Omental fat pad (tissue), 3 donors: ENCODE measurements at regions not wholly inside any gene's neighbourhood (a gene's known extent, or its start where the extent isn't known, plus 50 kb on each side); places are given as distances from the start of the nearest gene placed in this dataset.

Experiments used
- ATAC-seq: fragments of 150-250 bp; one replicate; pipeline ENCODE4 v1.9.1; 2016; ENCODE audit warnings: mild to moderate bottlenecking, moderate library complexity; ENCODE audit not compliant: low FRiP score
- DNase-seq: peaks from one replicate; pipeline ENCODE4 v3.0.0-alpha.2; 2019; ENCODE audit warnings: low spot score
- TF ChIP-seq, protein P1 (sequence below), 3 donors: fragments of 450-650 bp; IDR thresholded peaks; one replicate each; pipeline ENCODE4 v1.5.1; 2016 to 2017; ENCODE audit warnings: antibody characterized with exemption in 3 of 3, mild to moderate bottlenecking in 3 of 3, moderate library complexity in 2 of 3

DNA sequence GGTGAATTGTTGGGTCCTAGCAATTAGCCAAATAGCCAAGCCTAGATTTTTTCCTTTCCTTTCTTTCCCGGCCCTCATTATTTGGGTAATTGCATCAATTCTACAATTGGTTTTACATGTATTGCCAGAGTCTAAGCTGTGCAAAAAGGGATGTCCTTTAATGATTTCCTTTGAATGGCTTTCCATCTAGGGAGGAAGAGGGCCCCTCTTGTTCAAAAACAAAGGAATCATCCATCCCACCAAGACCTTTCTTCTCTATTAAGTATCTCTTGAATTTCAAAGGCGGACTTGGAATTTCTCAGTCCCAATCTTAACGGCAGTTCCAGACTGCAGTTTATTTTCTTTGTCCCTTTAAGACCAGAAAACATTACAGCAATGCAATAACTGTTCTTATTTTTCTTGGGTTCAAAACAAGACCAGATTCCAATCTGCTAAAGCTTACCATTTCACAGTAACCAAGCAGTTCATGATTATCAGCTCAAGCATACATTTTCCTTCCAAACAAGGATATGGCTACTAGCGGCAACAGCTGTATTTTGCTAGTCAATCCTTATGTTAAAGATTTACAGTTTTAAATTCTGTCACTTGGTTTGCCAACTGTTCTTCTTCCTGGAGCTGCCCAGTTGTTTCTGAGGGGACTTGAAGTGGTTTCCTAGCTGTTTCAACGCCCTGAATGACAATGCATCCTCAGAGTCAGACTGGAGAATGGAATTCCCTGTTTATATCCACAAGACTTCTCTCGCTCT lies 91.4 kb upstream of the LRIG1 start:
- no peak for ATAC-seq
- TF ChIP-seq, protein P1, sequence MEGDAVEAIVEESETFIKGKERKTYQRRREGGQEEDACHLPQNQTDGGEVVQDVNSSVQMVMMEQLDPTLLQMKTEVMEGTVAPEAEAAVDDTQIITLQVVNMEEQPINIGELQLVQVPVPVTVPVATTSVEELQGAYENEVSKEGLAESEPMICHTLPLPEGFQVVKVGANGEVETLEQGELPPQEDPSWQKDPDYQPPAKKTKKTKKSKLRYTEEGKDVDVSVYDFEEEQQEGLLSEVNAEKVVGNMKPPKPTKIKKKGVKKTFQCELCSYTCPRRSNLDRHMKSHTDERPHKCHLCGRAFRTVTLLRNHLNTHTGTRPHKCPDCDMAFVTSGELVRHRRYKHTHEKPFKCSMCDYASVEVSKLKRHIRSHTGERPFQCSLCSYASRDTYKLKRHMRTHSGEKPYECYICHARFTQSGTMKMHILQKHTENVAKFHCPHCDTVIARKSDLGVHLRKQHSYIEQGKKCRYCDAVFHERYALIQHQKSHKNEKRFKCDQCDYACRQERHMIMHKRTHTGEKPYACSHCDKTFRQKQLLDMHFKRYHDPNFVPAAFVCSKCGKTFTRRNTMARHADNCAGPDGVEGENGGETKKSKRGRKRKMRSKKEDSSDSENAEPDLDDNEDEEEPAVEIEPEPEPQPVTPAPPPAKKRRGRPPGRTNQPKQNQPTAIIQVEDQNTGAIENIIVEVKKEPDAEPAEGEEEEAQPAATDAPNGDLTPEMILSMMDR (IDR thresholded peaks at IDR 0.05) = no peak
- DNase-seq = no peak

DNA sequence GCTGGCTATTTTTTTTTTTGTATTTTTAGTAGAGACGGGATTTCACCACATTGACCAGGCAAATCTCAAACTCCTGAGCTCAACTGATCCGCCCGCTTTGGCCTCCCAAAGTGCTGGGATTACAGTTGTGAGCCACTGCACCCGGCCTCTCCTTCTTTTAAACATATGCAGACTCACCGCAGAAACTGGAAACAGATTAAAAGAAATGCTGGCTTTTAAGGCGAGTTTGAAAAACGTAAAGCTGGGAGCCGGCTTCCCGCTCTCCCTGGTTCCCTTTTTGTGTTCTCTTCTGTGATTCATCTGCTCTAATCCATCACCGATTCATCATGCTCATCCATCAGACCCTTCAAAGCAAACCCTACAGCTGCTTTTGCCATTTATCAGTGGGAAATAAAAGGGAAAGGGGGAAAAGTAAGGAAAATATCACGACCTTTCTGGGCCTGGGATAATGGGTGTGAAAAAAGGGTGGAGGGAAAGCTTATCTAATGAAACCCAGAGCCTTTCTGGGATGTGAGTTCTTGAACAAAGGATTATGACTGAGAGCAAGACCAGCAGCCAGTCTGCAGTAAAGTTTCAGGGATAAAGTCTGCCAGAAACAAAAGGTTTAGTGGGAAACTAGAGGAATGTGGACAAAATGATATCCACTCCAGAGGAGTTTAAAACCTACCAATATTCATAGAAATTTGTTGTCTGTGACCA lies 92.3 kb upstream of the LRIG1 start:
- DNase-seq = no peak
- ATAC-seq = no peak
- TF ChIP-seq, protein P1 (IDR thresholded peaks at IDR 0.05) = no peak

DNA sequence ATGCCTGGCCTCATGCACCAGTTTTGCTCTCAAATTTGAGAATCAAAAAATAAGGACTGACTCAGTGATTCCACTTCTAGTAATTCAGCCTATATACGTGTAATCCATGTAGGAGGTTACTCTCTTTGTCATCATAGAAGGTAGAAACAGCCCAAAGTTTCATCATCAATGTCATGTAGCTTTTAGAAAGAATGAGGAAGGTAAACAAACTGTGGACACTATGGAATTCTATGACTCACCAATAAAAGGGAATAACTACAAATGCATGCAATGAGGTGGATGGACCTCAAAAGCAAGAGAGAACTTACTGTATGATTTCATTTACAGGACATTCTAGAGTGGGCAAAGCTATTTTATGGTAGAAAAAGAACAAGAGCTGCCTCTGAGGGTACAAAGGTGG lies 93.2 kb upstream of the LRIG1 start:
- ATAC-seq = no peak
- TF ChIP-seq, protein P1 (IDR thresholded peaks at IDR 0.05) = no peak

DNA sequence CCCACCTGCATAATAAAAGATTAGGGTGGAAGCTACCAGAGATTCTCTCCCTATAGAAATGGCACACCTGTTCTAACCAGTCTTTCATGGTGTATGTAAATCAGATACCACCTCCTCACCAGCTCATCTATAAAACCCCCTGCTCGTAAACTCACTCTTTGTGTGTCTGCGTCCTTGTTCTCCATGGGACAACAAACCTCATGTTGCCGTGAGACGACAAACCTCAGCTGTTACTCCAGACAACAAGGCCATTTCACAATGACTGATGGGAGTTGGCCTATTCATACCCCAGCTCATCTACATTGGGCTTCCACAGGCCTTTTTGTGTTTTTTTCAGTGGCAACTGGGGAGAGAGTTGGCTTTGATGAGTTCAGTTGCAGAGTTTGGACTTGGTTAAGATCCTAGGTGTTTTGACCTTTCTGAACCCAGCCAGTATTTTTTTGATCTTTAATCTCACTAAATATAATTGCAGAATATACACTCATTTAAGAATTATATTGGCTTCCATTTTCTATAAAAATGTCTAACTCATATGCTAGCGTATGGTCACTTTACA lies 96.6 kb upstream of the LRIG1 start:
- no peak for ATAC-seq
- no peak for DNase-seq
- TF ChIP-seq, protein P1 (IDR thresholded peaks at IDR 0.05) = no peak

More for the DNA sequence above, 93.2 kb upstream of the LRIG1 start:
- DNase-seq = no peak

DNA sequence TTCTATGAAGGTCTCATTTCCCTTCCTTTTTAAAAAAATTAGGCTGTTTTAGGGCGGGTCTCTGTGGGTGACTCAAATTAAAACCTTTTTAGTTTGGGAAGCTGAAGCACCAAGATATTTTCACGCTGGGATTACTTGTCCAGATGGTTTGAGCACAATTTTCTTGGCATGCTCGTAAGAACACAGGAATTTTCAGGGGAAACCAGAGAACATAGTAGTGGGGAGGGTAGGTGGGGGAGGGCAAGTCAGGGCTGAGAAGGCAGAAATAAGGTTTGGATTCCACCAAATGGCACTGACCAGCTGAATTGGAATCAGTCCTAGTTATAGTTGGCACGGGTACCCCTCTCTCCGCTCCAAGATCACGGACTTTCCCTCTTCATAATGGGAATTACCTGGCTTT lies 97.3 kb upstream of the LRIG1 start:
- DNase-seq = no peak
- TF ChIP-seq, protein P1 (IDR thresholded peaks at IDR 0.05) = no peak
- peak; percentile 77 for ATAC-seq

DNA sequence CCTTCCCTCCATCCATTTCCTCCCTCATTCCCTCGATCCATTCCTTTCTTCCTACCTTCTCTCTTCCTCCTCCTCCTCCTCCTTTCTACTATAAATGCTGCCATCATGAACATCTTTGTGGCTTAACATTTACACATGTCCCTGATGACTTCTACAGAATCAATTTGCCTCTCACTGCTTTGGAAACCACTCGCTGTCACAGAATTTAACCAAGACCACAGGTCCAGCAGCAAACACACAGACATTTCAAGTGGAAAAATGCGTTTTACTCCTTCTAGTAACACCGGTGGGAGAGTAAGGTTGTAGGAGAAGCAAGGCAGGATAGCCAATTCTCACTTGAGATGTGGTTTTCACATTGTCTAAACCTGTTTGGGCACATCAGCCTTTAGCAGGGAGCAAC lies 101.4 kb upstream of the LRIG1 start:
- TF ChIP-seq, protein P1 (IDR thresholded peaks at IDR 0.05) = no peak
- no peak for ATAC-seq
- DNase-seq = no peak
